ENCODE measurements at regions not wholly inside any gene's neighbourhood (a gene's known extent, or its start where the extent isn't known, plus 50 kb on each side); places are given as distances from the start of the nearest gene placed in this dataset.

DNA sequence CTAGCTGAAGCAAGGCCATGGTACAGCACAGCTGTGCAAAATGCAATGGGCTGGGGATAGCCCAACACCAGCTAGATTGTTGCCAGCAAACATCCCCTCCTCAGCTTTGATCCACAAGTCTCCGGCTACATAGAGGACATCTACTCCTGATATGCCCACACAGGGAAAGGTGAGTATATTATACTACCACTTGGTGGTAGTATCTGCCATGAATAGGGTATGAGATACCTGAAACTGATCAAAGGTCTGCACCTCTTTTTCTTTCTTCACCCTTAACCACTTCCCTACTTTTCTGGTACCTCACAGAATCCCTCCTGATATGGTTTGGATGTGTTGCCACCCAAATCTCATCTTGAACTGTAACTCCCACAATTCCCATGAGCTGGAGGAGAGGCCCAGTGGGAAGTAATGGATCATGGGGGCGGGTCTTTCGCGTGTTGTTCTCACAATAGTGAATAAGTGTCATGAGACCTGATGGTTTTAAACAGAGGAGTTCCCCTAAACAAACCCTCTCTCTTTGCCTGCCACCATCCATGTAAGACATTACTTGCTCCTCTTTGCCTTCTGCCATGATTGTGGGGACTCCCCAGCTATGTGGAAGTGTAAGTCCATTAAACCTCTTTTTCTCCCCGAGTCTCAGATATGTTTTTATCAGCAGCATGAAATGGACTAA is 279.6 kb downstream of the TXNL1 start:
- no peak for TF ChIP-seq EZH2 (IDR thresholded peaks at IDR 0.05)
- TF ChIP-seq POLR2AphosphoS5 (IDR thresholded peaks at IDR 0.05; ENCODE audit: borderline replicate concordance, low read depth, low read length) = no peak

All from SK-N-MC (cell line).